Adrenal gland (tissue), 5 donors: ENCODE measurements at regions not wholly inside any gene's neighbourhood (a gene's known extent, or its start where the extent isn't known, plus 50 kb on each side); places are given as distances from the start of the nearest gene placed in this dataset.

Experiments
- POLR2A ChIP-seq, 2 donors: fragments of 450-650 bp; IDR thresholded peaks; one replicate each; pipeline ENCODE4 v1.6.1; 2017; ENCODE audit warnings: antibody characterized with exemption in 2 of 2, mild to moderate bottlenecking in 2 of 2, moderate library complexity in 1 of 2
- TF ChIP-seq, protein P1 (sequence below), 6 experiments: fragments of 450-650 bp in 4 of 6; fragments of 200-600 bp in 2 of 6; sonication (generic) in 1 of 6; IDR thresholded peaks; 1 replicate in 5 of 6; 2 replicates in 1 of 6; pipeline versions ENCODE4 v1.5.1 to v1.8.0; 2016 to 2021; ENCODE audit warnings: antibody characterized with exemption in 6 of 6, mild to moderate bottlenecking in 2 of 6, moderate library complexity in 1 of 6
- donor health status: DM: no; HTN: no; CAD: no.

DNA sequence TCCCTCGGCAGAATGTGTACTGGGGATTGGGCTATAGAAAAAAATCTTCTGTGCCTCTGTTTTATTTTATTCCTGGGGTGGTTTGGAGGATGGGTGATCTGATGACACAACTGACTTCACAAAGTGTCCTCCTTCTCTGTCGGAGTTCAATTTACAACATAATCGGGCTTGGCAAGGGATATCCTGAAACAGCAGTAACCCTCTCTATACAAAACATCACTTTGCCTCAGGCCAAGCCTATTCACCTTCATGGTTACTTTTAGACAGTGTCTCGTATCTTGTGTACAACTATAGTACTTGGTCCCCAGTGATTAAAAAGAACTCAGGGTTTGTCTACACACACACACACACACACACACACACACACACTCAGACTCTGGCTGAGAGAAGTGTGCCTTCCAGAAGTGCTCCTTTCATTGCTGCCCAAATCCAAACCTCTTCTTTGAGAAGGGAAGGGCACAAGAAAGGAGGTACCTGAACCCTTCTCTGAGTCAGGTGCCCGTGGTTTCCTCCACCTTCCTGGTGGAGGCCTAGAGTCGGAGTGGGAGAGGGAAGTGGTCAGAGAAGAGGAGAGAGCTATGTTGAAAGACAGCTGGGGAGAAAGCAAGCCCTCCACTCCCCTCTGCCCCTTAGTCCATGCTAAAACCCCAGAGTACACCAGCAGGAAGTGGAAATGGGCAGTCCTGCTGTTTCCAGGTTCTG is 62.4 kb upstream of the POU2F1 start:
- TF ChIP-seq, protein P1, sequence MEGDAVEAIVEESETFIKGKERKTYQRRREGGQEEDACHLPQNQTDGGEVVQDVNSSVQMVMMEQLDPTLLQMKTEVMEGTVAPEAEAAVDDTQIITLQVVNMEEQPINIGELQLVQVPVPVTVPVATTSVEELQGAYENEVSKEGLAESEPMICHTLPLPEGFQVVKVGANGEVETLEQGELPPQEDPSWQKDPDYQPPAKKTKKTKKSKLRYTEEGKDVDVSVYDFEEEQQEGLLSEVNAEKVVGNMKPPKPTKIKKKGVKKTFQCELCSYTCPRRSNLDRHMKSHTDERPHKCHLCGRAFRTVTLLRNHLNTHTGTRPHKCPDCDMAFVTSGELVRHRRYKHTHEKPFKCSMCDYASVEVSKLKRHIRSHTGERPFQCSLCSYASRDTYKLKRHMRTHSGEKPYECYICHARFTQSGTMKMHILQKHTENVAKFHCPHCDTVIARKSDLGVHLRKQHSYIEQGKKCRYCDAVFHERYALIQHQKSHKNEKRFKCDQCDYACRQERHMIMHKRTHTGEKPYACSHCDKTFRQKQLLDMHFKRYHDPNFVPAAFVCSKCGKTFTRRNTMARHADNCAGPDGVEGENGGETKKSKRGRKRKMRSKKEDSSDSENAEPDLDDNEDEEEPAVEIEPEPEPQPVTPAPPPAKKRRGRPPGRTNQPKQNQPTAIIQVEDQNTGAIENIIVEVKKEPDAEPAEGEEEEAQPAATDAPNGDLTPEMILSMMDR (IDR thresholded peaks at IDR 0.05), result no peak
- no peak for TF ChIP-seq POLR2A (IDR thresholded peaks at IDR 0.05)
